ENCODE measurements at regions not wholly inside any gene's neighbourhood (a gene's known extent, or its start where the extent isn't known, plus 50 kb on each side); places are given as distances from the start of the nearest gene placed in this dataset.

GRCh38 chr4:133623847-133624246 lies 474.8 kb downstream of the PCDH10 start (continued):
- TF ChIP-seq BCL6B (tag by site-specific recombination; IDR thresholded peaks at IDR 0.05) (no peak), KLF8 (tag by site-specific recombination; IDR thresholded peaks at IDR 0.05) (no peak), ZSCAN23 (tag by site-specific recombination; IDR thresholded peaks at IDR 0.05) (no peak), ZNF16 (tag by site-specific recombination; IDR thresholded peaks at IDR 0.05; ENCODE audit: low read depth) (no peak)

GRCh38 chr4:133621628-133622027 lies 472.5 kb downstream of the PCDH10 start:
- Histone ChIP-seq H3K4me3 (ENCODE audit: low read depth, low read length) (no peak overlapping the region), H3K36me3 (ENCODE audit: control insufficient read depth in 2 of 2, insufficient read depth in 1 of 2, low read length in 2 of 2) (no peaks in the 10 kb centered on the region), H3K4me1 (ENCODE audit: control insufficient read depth, insufficient read depth, low read length) (no peaks in the 10 kb centered on the region), H3K27ac (ENCODE audit: extremely low read depth, low read depth, low read length) (no peak overlapping the region), H3K9me3 (ENCODE audit: control insufficient read depth, insufficient read depth, low read depth, low read length) (no peaks in the 10 kb centered on the region)
- ChIA-PET POLR2A (no interaction called here), CTCF (no interaction called here)
- no peak for TF ChIP-seq ZBTB17 (tag by site-specific recombination; IDR thresholded peaks at IDR 0.05)
- TF ChIP-seq, protein P1, sequence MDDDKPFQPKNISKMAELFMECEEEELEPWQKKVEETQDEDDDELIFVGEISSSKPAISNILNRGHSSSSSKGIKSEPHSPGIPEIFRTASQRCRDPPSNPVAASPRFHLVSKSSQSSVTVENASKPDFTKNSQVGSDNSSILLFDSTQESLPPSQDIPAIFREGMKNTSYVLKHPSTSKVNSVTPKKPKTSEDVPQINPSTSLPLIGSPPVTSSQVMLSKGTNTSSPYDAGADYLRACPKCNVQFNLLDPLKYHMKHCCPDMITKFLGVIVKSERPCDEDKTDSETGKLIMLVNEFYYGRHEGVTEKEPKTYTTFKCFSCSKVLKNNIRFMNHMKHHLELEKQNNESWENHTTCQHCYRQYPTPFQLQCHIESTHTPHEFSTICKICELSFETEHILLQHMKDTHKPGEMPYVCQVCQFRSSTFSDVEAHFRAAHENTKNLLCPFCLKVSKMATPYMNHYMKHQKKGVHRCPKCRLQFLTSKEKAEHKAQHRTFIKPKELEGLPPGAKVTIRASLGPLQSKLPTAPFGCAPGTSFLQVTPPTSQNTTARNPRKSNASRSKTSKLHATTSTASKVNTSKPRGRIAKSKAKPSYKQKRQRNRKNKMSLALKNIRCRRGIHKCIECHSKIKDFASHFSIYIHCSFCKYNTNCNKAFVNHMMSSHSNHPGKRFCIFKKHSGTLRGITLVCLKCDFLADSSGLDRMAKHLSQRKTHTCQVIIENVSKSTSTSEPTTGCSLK (tag by site-specific recombination; IDR thresholded peaks at IDR 0.05), result no peak
- TF ChIP-seq ZNF621 (tag by site-specific recombination; IDR thresholded peaks at IDR 0.05), result no peak
- no peak for TF ChIP-seq ZNF664 (tag by site-specific recombination; IDR thresholded peaks at IDR 0.05)
- no peak for TF ChIP-seq ZBTB20 (tag by site-specific recombination; IDR thresholded peaks at IDR 0.05)
- no peak for TF ChIP-seq PRDM6 (tag by site-specific recombination; IDR thresholded peaks at IDR 0.05)
- TF ChIP-seq ZNF362 (tag by site-specific recombination; IDR thresholded peaks at IDR 0.05), result no peak
- TF ChIP-seq ZNF394 (tag by site-specific recombination; IDR thresholded peaks at IDR 0.05; ENCODE audit: borderline replicate concordance), result no peak
- TF ChIP-seq ZXDB (tag by site-specific recombination; IDR thresholded peaks at IDR 0.05), result no peak
- TF ChIP-seq ZNF623 (tag by site-specific recombination; IDR thresholded peaks at IDR 0.05), result no peak
- TF ChIP-seq ZBTB10 (tag by site-specific recombination; IDR thresholded peaks at IDR 0.05), result no peak
- TF ChIP-seq SCRT1 (tag by site-specific recombination; IDR thresholded peaks at IDR 0.05; ENCODE audit: borderline replicate concordance), result no peak
- no peak for TF ChIP-seq ZNF155 (tag by site-specific recombination; IDR thresholded peaks at IDR 0.05)
- no peak for TF ChIP-seq ZFHX2 (tag by site-specific recombination; conservative IDR thresholded peaks at IDR 0.05)
- TF ChIP-seq ZNF157 (tag by site-specific recombination; IDR thresholded peaks at IDR 0.05), result no peak
- no peak for TF ChIP-seq HOXD13 (CRISPR knock-in tag; IDR thresholded peaks at IDR 0.05; ENCODE audit: borderline replicate concordance)
- TF ChIP-seq ZBTB1 (tag by site-specific recombination; IDR thresholded peaks at IDR 0.05), result no peak
- no peak for TF ChIP-seq ZNF629 (tag by site-specific recombination; IDR thresholded peaks at IDR 0.05)
- TF ChIP-seq ZNF501 (tag by site-specific recombination; IDR thresholded peaks at IDR 0.05), result no peak
